HEK293T (cell line): ENCODE measurements at regions not wholly inside any gene's neighbourhood (a gene's known extent, or its start where the extent isn't known, plus 50 kb on each side); places are given as distances from the start of the nearest gene placed in this dataset.

Experiments
- CTCF ChIA-PET: fragments of 350-600 bp; formaldehyde crosslinking; extraction: SDS; loops from one replicate; lab custom pipeline; 2021; ENCODE audit warnings: antibody characterized with exemption, inconsistent platforms; lab: Yijun Ruan, JAX
- POLR2A ChIA-PET: fragments of 350-600 bp; formaldehyde crosslinking; extraction: SDS; loops from one replicate; lab custom pipeline; 2020; ENCODE audit warnings: antibody characterized with exemption, inconsistent platforms; lab: Yijun Ruan, JAX
- DNase-seq: peaks from one replicate; pipeline ENCODE4 v3.0.0; 2012; ENCODE audit warnings: mixed read lengths; ENCODE audit errors: extremely low spot score
- ARNT ChIP-seq: fragments of 450-650 bp; IDR thresholded peaks from 2 replicates; pipeline ENCODE4 v1.6.1; 2017; ENCODE audit warnings: mild to moderate bottlenecking
- BHLHE40 ChIP-seq: fragments of 450-650 bp; IDR thresholded peaks from 2 replicates; pipeline ENCODE4 v1.6.1; 2016; ENCODE audit warnings: mild to moderate bottlenecking, moderate library complexity, borderline replicate concordance
- CTBP1 ChIP-seq: fragments of 450-650 bp; IDR thresholded peaks from 2 replicates; pipeline ENCODE4 v1.6.1; 2016; ENCODE audit warnings: borderline replicate concordance
- ELF4 ChIP-seq: fragments of 450-650 bp; IDR thresholded peaks from 2 replicates; pipeline ENCODE4 v1.6.1; 2017; ENCODE audit warnings: antibody characterized with exemption
- FOXA1 ChIP-seq: fragments of 450-650 bp; IDR thresholded peaks from 2 replicates; pipeline ENCODE4 v1.6.1; 2016; ENCODE audit warnings: mild to moderate bottlenecking
- FOXK2 ChIP-seq: fragments of 450-650 bp; IDR thresholded peaks from 2 replicates; pipeline ENCODE4 v1.6.1; 2016; ENCODE audit warnings: mild to moderate bottlenecking
- FOXM1 ChIP-seq: fragments of 450-650 bp; IDR thresholded peaks from 2 replicates; pipeline ENCODE4 v1.6.1; 2017; ENCODE audit warnings: mild to moderate bottlenecking, borderline replicate concordance
- HDGF ChIP-seq: fragments of 450-650 bp; IDR thresholded peaks from 2 replicates; pipeline ENCODE4 v1.6.1; 2017; ENCODE audit warnings: antibody characterized with exemption, borderline replicate concordance
- L3MBTL2 ChIP-seq: fragments of 450-650 bp; conservative IDR thresholded peaks from 2 replicates; pipeline ENCODE4 v1.6.1; 2016; ENCODE audit warnings: mild to moderate bottlenecking
- LEF1 ChIP-seq: fragments of 450-650 bp; IDR thresholded peaks from 2 replicates; pipeline ENCODE4 v1.6.1; 2017; ENCODE audit warnings: mild to moderate bottlenecking, borderline replicate concordance
- NFRKB ChIP-seq: fragments of 450-650 bp; IDR thresholded peaks from 2 replicates; pipeline ENCODE4 v1.6.1; 2016; ENCODE audit warnings: mild to moderate bottlenecking, moderate library complexity
- SP1 ChIP-seq: fragments of 450-650 bp; IDR thresholded peaks from 2 replicates; pipeline ENCODE4 v1.6.1; 2017
- SUZ12 ChIP-seq: fragments of 450-650 bp; IDR thresholded peaks from 2 replicates; pipeline ENCODE4 v1.6.1; 2016; ENCODE audit warnings: mild to moderate bottlenecking
- TARDBP ChIP-seq: fragments of 450-650 bp; IDR thresholded peaks from 2 replicates; pipeline ENCODE4 v1.6.1; 2016
- ZNF384 ChIP-seq: fragments of 450-650 bp; IDR thresholded peaks from 2 replicates; pipeline ENCODE4 v1.6.1; 2016
- TF ChIP-seq, protein P1 (sequence below): fragments of 450-650 bp; IDR thresholded peaks from 2 replicates; pipeline ENCODE4 v1.6.1; 2016

GRCh38 chr1:104073463-104073902, 323.8 kb downstream of the AMY1C start:
- no peak for TF ChIP-seq NFRKB
- TF ChIP-seq LEF1, result no peak
- TF ChIP-seq BHLHE40, result no peak
- no peak for TF ChIP-seq SP1
- TF ChIP-seq FOXK2, result no peak
- no peak for TF ChIP-seq ELF4
- no peak for TF ChIP-seq HDGF
- TF ChIP-seq FOXM1, result no peak
- TF ChIP-seq TARDBP, result no peak
- TF ChIP-seq ARNT, result no peak
- TF ChIP-seq CTBP1, result no peak
- TF ChIP-seq, protein P1, sequence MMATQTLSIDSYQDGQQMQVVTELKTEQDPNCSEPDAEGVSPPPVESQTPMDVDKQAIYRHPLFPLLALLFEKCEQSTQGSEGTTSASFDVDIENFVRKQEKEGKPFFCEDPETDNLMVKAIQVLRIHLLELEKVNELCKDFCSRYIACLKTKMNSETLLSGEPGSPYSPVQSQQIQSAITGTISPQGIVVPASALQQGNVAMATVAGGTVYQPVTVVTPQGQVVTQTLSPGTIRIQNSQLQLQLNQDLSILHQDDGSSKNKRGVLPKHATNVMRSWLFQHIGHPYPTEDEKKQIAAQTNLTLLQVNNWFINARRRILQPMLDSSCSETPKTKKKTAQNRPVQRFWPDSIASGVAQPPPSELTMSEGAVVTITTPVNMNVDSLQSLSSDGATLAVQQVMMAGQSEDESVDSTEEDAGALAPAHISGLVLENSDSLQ, result no peak
- POLR2A ChIA-PET, result no interaction called here
- DNase-seq, result no peak
- CTCF ChIA-PET, result no interaction called here

DNA sequence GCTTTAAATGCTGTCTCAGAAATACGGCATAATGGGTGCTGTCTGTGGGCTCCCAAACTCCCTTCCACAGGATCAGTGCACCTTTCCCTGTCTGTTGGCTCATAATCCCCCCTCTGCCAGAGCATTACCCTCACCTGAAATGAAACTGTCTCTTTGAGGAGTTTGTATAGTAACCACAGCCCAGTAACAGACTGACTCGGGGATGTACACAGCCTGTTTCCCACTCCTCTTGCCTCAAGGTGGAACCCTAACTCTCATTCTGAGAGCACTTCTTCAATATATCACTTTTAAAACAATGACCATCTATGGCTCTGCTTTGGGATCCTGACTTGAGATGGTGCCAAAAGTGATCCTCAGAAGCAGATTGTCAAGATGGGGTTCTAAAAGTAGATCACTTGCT, 332.5 kb downstream of the AMY1C start:
- POLR2A ChIA-PET, result no interaction called here
- TF ChIP-seq L3MBTL2 (no peak), BHLHE40 (no peak), SUZ12 (no peak), FOXA1 (no peak), HDGF (no peak), ARNT (no peak), SP1 (no peak), CTBP1 (no peak)
- TF ChIP-seq, protein P1, result no peak

DNA sequence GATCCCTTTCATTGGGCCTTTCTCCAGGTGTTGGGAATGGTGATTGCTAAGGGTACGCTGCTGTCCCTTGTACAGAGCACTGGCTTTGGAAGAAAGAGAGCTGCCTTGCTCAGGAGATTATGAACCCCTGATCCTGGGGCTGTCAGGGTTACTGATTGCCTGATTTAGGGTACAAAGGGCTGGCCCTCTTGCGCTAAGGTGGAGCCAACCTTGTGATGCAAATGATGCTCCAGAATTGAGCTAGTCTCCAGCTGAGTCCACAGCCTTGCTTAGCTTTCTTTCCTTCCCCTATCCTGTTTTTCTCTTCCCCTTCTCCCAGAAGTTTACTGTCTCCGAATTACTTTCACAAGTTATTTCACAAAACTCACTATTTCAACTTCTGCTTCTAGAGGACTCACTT, 334.7 kb downstream of the AMY1C start:
- CTCF ChIA-PET, result no interaction called here
- POLR2A ChIA-PET, result no interaction called here
- TF ChIP-seq LEF1 (no peak), FOXA1 (no peak), ELF4 (no peak), HDGF (no peak), ZNF384 (no peak), FOXM1 (no peak), FOXK2 (no peak), SP1 (no peak)
- DNase-seq, result no peak

More for the DNA sequence above, 332.5 kb downstream of the AMY1C start:
- CTCF ChIA-PET, result no interaction called here
- no peak for DNase-seq

- ChIA-PET CTCF (no interaction called here), POLR2A (no interaction called here)
- no peak for TF ChIP-seq ELF4
- no peak for DNase-seq
Observed at GRCh38 chr1:104092698-104093097, 343.0 kb downstream of the AMY1C start.

DNA sequence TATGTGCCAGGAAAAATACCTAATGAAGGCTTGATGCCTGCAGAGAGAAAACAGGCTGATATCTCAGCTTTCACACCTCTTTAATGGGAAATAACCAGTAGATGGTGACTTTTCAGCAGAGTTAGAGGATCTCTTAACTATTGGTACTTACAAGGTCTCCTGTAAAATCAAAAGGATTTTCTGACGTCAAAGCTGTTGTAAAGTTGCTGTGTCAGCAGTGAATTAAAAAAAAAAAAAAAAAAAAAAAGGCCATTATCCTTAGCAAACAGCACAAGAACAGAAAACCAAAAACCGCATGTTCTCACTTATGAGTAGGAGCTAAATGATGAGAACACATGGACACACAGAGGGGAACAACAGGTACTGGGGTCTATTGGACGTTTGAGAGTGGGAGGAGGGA, 349.1 kb downstream of the AMY1C start:
- no peak for DNase-seq
- ChIA-PET CTCF (no interaction called here), POLR2A (no interaction called here)
- TF ChIP-seq FOXM1, result no peak
- TF ChIP-seq, protein P1, result no peak
- no peak for TF ChIP-seq SUZ12
- TF ChIP-seq ELF4, result no peak
- TF ChIP-seq SP1, result no peak
- no peak for TF ChIP-seq LEF1
- TF ChIP-seq TARDBP, result no peak
- TF ChIP-seq FOXA1, result no peak
- TF ChIP-seq NFRKB, result no peak
- no peak for TF ChIP-seq CTBP1
- no peak for TF ChIP-seq FOXK2
- TF ChIP-seq ZNF384, result no peak
- no peak for TF ChIP-seq BHLHE40

GRCh38 chr1:104100115-104100514, 350.4 kb downstream of the AMY1C start:
- no peak for TF ChIP-seq ARNT
- TF ChIP-seq CTBP1, result no peak
- TF ChIP-seq FOXM1, result no peak
- no peak for TF ChIP-seq BHLHE40
- no peak for TF ChIP-seq HDGF
- TF ChIP-seq FOXK2, result no peak
- no peak for TF ChIP-seq LEF1
- no peak for TF ChIP-seq TARDBP
- TF ChIP-seq NFRKB, result no peak
- TF ChIP-seq ELF4, result no peak
- TF ChIP-seq, protein P1, result no peak
- no peak for TF ChIP-seq FOXA1
- no peak for TF ChIP-seq L3MBTL2
- no peak for TF ChIP-seq ZNF384
- no peak for TF ChIP-seq SUZ12
- TF ChIP-seq SP1, result no peak
- POLR2A ChIA-PET, result no interaction called here
- CTCF ChIA-PET, result no interaction called here
- no peak for DNase-seq

- ChIA-PET CTCF (no interaction called here), POLR2A (no interaction called here)
- TF ChIP-seq TARDBP, result no peak
- TF ChIP-seq FOXK2, result no peak
- no peak for DNase-seq
Observed at GRCh38 chr1:104105465-104105864, 355.8 kb downstream of the AMY1C start.
